NCI-H2107 treated with DMSO at 0.1 percent for 48 hours (cell line): ENCODE measurements at regions not wholly inside any gene's neighbourhood (a gene's known extent, or its start where the extent isn't known, plus 50 kb on each side); places are given as distances from the start of the nearest gene placed in this dataset.

Experiments used
- DNase-seq: peaks from one replicate; lab custom pipeline; 2025; ENCODE audit not compliant: unreplicated experiment; lab: John Stamatoyannopoulos, UW

DNA sequence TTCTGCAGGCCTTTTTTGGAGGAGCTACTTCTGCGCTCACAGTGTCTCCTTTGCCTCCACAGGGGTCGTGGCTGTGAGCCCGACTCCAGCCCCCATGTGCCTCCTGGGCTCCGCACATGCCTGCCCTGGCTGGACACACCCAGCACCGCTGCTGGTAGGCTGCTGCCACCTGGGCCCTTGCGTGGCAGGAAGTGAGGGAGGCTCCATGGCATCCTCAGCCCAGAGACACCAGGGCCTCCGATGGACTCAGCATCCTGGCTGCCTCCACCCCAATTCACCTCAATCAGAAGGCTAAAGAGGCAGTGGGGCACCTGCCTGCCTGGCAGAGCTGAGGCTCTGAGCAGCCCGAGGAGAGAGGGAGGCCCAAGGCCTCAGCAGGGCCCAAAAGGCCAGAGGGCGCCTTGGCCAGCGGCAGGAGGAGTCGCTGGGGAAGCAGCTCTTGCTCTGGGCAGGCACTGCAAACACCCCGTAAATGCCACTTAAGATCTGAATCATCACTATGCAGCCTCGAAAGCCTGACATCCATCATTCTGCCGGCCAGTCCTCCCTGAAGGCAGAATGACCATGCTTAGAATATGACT is 68.3 kb upstream of the OTOS start:
- no peak for DNase-seq

DNA sequence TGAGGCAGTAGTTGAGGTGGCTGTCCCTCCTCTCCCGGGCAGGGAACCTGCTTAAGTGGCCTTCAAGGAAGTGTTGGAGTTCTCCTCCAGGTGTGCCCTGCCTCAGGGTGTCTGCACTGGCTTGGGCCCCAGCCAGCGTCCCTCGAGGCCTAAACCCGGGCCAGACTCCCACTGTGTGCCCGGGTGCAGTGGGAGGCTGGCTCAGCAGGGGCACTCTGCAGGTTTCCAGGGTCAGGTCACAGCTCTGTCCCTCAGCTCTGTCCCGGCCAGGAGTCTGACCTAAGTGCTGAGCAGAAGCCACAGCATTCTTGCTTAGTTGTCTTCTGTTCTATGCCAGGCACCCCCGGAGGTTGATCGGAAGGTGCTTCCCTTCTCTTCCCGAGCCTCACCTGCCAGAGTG is 69.0 kb upstream of the OTOS start:
- no peak for DNase-seq

DNA sequence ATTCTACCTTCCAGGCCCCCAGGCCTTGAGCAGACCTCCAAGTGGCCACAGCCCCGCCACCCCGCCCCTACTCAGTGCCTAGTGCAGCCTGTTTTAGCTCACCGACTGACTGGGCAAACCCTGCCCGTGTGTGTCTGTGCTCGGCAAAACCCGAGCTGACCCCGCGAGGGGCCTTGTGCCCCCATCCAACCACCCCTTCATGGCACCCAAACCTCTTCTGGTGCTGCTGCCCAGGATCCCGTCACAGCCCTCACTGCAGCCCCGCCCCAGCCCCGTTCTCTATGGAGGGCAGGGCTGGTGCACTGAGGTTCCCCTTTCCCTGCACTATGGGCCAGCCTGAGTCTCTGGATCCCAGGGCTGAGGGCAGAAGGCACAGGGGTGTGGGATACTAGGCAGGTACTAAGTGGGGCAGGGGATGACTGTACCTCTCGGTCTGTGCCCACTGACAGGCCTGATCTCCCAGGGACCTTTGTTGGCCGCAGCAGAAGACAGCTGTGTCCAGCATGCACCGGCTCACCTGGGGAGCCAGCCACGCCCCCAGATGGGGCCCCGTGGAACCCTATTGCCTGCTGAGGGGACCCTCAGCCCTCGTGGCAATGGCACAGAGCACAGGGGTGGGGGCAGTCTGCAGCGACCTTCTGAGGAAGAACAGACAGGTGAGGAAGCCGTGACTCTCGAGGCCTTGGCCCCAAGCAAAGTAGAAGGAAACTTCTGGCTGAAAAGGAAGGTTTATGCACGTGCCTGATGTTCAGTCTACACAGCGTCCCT is 69.9 kb upstream of the OTOS start:
- DNase-seq, result no peak

DNA sequence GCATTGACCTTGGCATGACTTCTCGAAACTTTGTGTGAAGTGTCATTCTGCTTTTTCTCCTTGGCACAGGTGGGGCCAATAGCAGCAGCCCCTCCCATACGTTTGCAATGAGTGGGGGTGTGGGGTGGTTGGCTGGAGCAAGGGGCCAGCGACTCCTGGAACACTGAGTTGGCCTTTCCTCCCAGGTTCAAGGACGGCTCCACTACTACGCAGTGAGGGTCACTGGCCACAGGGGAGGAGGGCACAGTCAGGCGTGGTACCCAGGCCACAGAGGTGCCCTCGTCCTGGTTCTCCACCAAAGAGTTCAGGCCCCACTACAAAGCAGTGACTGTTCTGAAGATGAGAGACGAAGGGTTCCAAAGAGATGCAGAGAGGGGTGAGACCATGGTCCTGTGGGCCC is 70.6 kb upstream of the OTOS start:
- DNase-seq, result no peak

DNA sequence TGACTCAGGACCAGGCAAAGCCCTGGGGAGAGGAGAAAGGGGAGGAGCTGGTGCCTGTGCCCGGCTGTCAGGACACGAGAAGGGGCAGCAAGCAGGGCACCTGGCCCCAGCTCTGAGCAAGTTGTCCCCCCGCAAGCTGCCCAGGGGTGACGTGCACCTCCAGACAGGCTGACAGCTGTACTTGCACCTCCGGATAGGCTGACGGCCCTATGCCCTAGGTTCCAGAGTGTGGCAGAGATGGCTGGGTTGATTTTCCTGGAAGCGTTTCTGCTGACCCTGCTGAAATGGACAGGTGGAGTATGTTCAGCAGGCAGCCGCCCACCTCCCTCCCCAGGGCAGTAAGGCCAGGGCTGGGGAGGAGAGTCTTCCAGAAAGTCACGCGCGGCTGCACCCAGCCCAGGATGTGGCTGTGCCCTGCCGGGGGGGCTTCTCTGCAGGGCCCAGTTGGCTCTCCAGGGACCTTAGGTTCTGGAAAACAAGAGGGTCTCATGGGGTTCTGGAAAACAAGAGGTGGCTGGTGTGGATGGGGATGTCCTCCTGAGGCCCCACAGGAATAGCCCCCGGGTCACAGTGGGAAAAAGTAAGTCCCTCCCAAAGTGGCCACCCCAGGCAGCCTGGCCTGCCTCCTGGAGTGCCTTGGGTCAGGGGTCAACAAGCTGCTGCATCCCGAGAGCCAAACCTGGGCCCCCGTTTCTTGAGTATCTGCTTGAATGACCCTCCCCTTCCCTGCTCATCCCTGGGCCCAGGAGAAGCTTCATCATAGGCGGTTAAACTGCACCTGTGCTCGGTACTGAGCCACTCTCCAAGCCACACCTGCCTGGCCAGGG is 71.4 kb upstream of the OTOS start:
- DNase-seq, result no peak

DNA sequence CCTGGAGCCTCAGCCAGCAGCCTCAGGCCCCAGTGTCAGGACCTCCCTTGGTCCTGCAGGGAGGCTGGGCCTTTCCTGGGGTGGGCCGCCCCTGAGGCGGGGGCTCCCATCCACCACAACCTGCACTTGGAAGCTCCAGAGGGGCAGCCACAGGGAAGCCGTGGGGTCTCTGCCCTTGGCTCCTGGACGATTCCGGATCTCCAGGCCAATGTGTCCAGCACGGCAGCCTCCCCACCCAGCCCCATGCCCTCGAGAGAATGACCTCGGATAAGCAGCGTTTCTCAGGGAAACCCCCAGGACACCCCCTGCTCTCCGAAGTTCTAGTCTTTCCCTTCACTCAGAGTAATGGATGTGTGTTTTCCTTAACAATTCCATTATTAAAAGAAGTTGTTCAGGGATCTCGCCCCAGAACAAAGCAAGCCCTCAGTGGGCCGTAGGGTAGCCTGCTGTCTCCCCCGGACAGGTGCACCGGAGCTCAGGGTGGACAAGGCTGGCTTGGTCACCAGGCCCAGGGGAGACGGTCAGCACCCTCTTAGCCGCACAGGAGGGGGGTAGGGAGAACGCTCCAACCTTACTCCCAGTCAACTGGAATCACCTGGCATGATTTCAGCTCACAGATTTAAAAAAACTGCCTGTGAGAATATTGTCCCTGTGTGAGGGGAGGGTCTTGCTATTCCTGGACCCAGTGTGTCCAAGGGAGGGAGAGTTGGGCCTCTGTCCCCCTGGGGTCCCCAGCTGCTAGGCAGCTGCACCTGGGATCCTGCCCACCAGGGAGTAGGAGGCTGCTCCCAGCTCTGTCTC is 72.2 kb upstream of the OTOS start:
- DNase-seq, result no peak

DNA sequence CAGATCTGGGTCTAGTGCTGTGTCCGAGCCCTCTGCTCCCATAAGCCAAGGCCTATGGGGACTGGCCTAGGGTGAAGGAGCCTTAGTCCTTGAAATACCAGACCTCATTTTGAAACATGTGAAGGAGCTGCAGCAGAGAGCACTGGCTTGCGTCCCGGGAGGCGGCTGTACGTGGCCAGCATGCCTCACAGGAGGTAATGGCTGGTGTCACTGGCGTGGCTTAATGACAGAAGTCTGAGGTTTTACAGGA is 72.7 kb upstream of the OTOS start:
- DNase-seq, result no peak

DNA sequence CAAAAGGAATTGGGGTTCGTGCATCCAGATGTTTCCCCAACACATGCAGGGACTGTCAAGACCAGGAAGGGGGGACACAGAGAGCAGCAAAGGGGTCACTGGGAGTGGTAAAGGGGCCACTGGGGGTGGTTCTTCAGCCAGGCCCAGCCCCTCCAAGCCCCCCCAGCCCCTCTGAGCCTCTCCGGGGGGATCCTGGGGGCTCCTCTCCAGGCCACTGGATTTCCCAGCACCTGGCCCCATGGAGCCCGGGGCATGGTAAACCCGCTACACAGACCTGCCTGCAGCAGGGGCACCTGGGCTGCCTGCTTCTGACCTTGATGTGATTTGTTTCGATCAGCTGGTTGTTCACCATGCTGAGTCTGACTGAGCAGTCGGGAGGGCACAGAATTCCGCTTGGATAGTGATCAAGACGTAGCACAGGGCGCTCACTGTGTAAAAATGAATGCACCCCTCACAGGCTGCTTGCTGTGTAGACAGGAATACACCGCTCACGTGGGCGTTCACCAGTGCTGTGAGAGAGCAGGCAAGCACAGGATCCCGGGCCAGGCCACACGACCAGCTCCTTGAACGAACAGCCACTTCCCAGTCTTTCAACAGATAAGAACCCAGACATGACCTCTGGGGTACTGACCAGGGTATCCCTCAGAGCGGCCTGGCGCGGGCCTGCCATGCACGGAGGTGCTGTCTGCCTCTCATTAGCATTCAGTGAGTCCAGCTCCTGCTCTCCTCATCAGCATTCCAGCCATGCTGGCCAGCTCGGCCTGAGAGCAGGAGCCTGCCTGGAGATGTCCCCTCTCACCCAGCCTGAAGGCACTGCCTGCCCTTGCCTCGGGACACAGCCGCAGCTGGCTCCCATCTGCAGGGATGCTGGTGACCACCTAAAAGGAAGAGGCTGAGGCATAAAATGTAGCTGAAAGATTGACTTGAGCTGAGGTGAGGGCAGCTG is 73.3 kb upstream of the OTOS start:
- DNase-seq, result no peak

DNA sequence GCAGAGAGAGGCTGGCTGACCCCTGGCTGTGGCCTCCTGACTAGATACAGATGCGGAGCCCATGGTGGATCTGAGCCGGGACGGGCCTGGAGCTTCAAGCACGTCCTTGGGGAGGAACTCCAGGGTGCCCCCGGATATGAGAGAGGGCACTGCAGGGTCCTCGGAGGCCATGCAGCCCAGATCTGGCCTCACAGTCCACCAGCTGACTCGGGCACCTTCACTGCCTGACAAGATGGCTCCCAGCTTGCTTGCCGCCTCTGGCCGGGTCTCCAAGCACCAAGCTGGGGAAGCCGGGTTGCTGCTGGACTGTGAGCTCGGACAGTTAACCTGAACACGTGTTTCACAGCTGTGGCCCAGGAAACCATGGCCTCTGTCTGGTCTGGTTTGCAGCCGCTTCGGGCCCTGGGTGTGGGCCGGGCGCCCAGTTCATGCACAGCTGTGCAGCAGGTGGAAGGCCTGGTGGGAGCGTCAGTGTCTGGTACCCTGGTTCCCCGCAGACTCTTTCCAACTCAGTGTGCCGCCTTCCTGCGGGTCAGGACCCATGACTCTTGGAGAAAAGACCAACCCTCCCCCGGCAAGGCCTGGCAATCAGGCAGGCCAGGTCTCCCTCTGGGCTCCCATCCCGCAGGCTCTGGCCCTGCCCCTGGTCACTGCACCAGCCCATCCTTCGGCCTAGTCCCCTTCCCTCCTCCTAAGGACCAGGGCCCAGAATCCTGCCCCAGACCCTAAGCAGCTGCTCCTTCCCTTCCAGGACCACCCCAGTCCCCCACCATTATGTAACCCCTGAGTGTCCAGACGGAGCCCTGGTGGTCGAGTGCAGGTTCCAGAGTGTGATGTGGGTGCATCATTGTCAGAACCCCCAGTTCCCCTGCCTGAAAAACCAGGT is 74.6 kb upstream of the OTOS start:
- no peak for DNase-seq

DNA sequence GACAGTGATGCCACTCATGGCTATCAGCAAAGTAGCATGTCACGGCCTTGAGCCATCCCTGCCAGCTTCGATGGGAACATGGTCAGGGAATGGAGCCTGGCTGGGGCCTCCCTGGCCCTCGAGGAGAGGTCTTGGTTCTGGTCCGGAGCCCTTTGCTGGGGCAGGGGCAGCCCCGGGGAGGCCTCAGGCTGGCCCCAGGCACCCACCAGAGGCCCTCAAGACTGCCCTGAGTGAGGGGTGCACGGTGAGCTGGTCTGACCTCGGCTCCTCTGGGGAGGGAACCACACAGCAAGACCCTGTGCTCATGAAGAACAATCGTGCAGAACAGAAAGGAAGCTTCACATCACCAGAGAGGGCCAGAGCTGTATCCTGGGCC is 75.2 kb upstream of the OTOS start:
- DNase-seq, result no peak

DNA sequence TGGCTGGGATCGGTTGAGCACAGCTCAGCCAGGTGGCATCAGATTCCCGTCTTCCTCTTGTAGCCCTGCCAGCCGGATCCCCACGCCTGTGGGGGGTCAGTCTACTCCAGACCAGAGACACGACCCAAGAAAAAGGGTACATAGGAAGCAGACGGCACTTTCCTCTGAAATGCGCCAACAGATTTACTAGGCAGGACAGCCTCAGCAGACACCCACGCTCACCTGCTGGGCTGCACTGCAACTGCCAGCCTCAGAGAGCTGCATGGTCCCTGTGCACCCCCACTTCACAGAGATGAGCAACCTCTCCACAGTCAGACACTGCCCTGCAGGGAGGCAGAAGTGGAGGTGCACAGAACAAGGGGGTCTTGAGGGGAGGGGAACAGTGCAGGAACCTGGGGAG is 75.7 kb upstream of the OTOS start:
- DNase-seq, result no peak

DNA sequence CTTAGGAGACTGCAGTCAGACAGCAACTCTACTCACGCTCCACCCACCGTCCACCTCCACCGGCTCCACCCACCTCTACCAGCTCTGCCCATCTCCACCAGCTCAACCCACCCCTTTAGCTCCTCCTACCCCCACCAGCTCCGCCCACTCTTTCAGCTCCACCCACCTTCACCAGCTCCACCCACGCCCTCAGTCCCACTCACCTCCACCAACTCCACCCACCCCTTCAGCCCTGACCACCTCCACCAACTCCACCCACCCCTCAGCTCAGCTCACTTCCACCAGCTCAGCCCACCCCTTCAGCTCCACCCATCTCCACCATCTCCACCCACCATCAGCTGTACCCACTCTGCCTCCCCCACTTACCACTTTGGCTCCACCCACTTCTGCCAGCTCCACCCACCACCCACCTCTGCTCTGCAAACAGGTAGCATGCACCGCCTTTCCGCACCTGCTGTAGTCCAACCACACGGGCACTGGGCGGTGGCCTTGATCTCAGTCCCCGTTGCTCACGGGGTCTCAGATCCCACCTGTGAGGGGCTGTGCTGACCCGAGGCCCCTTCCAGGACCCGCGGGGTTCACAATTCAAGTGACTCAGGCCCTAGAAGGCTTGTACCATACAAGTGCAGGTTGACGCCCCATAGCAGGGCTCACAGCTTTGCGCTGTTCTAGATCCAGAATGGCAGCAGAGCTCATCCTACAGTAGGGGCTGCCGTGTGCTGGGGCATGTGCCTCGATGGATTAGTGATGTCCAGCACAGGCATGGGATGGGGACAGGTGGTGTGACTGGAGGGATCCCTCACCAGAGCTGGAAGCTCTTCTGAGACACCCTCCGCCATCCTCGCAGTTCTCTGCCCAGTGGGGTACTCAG is 77.2 kb upstream of the OTOS start:
- no peak for DNase-seq

DNA sequence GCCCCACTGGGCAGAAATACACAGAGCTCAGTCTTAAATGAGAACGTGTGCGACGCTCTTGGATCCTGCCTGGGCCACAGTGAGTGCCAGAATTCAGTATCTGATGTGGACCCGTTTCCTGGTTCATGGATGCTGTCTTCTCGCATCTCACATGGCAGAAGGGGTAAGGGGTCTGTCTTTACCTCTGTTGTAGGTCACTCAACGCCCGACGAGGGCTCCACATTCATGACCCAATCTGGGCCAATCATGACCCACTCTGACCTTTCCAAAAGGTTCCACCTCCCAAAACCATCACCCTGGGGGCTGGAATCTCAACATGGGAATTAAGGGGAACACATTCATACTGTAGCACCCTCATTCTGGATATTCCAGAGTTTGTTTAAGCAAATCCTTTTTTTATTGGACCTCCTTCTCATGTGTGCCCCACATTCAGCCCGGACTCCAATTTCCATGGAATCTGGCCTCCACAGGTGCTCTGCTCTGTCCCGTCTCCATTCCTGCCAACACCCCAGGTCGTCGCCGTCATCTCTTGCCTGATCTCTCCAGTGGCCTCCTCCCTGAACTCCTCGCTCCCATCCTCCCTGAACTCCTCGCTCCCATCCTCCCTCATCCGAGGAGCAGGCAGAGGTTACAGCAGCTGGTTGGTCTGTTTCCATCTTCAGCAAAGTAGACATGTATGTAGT is 78.9 kb upstream of the OTOS start:
- DNase-seq, result no peak

DNA sequence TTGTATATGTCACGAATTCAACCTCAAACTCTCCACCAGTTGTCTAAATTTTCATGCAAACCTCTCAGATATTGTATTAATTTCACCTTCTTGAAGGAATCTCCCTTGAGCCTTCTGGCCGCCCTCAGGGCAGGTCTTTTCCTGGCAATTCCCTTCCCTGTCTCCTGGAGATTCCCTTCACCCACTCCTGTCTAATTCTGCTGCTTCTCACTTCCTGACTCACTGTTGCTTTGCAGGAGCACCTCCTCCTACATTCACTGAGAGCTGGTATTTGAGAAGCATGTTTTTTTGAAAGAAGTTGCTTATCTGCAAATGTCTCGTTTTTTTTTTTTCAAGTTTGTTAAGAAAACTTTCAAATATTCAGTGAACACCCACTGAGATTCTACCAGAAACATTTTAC is 79.9 kb upstream of the OTOS start:
- no peak for DNase-seq

DNA sequence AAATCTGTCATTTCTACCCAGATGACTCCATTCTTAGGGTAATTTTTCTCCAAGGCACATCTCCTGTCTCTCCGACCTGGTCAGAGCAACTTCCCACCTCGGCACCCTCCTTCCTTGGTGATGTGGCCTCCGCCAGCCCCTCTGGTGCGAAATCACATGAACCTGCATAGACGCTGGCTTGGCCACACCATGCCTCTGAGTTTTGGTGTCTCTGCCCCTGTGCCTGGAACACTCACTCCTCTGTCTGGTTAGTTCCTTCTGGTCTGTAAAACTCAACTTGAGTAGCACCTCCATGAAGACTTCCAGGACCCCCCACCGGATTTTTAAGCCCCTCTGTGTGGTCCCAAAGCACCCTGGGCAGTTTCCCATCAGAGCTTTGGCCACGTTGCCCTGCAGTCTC is 83.2 kb upstream of the OTOS start:
- no peak for DNase-seq

DNA sequence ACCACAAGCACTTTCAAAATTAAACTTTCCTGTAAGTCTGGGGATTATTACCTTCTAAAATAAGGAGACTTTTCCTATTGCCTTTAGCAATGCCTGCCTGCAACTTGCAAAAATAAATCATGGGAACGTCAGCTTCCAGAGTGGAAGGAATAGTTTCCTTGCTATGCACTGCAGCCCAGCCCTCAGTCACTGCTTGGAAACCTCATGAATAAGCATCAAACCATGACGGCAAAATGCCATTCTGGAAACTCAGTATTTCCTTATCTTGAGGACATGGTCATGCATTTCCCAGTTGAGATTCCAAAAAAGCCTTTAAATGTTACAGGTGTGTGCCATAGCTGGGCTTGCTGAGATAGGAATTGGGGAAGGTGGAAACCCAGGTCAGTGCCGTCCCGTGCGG is 84.2 kb upstream of the OTOS start:
- no peak for DNase-seq

DNA sequence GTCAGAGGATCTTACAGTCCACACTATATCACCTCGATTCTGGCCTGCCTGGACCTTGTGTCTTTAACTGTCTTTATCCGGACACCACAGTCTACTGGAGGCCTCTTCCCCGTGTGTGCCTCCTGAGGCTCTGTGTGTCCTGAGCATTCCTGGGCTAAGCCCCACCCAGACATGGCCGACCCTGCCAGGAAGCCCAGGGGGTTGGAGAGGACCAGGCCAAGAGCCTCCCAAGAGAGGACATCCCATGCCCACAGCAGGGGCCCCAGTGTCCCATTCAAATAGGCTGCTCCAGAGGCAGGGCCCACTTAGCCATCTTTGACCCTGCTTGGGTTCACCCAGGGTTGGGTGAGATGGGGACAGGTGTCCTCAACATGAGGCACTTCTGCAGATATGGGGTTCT is 84.7 kb upstream of the OTOS start:
- DNase-seq, result no peak
